ENCODE measurements at regions not wholly inside any gene's neighbourhood (a gene's known extent, or its start where the extent isn't known, plus 50 kb on each side); places are given as distances from the start of the nearest gene placed in this dataset.

- no peak for TF ChIP-seq ARID4B (CRISPR knock-in tag; IDR thresholded peaks at IDR 0.05; ENCODE audit: borderline replicate concordance)
- TF ChIP-seq ZNF317 (CRISPR knock-in tag; IDR thresholded peaks at IDR 0.05; ENCODE audit: borderline replicate concordance, low read depth): no peak
- TF ChIP-seq ATF2 (CRISPR knock-in tag; IDR thresholded peaks at IDR 0.05; ENCODE audit: borderline replicate concordance, low read depth): no peak
- no peak for TF ChIP-seq ZNF396 (CRISPR knock-in tag; IDR thresholded peaks at IDR 0.05; ENCODE audit: borderline replicate concordance)
- no peak for TF ChIP-seq ZNF232 (CRISPR knock-in tag; IDR thresholded peaks at IDR 0.05)
- TF ChIP-seq STAT6 (CRISPR knock-in tag; conservative IDR thresholded peaks at IDR 0.05; ENCODE audit: low read depth): no peak
- no peak for TF ChIP-seq ZNF423 (CRISPR knock-in tag; IDR thresholded peaks at IDR 0.05)
- TF ChIP-seq OVOL2 (CRISPR knock-in tag; IDR thresholded peaks at IDR 0.05; ENCODE audit: borderline replicate concordance): no peak
- TF ChIP-seq CBFB (CRISPR knock-in tag; IDR thresholded peaks at IDR 0.05; ENCODE audit: low read depth): no peak
- TF ChIP-seq JAZF1 (CRISPR knock-in tag; IDR thresholded peaks at IDR 0.05): no peak
- no peak for TF ChIP-seq E2F4 (CRISPR knock-in tag; IDR thresholded peaks at IDR 0.05; ENCODE audit: borderline replicate concordance, low read depth)
- no peak for TF ChIP-seq IRF2 (CRISPR knock-in tag; IDR thresholded peaks at IDR 0.05; ENCODE audit: borderline replicate concordance, low read depth)
- TF ChIP-seq FOXJ3 (CRISPR knock-in tag; IDR thresholded peaks at IDR 0.05; ENCODE audit: borderline replicate concordance): no peak
- TF ChIP-seq ATF3 (CRISPR knock-in tag; conservative IDR thresholded peaks at IDR 0.05): no peak
- TF ChIP-seq CREM (CRISPR knock-in tag; IDR thresholded peaks at IDR 0.05): no peak
- no peak for TF ChIP-seq GTF2I (CRISPR knock-in tag; conservative IDR thresholded peaks at IDR 0.05)
These were observed 141.4 kb downstream of the SCG2 start (continued) for GRCh38 chr2:223460774-223461211.

- ATAC-seq (no peak), DNase-seq (ENCODE audit: low spot score) (no peak)
- Mint-ChIP-seq H3K4me3 (no peak overlapping the region), H3K27ac (no peak overlapping the region), H3K36me3 (peaks cover 6% of the 10 kb centered on the region; the same call in 1 of the 2 replicates), H3K4me1 (no peaks in the 10 kb centered on the region), H3K27me3 (ENCODE audit: low read depth) (no peaks in the 10 kb centered on the region; the same call in 1 of the 2 replicates), H3K9me3 (peaks cover 15% of the 10 kb centered on the region)
- ChIA-PET CTCF (interaction anchor here (1.2 kb wide), 1 partner anchor 216 kb away, joined by 3 read pairs; no protein-coding TSS in a partner anchor), POLR2A (no interaction called here)
- TF ChIP-seq ATF2 (CRISPR knock-in tag; IDR thresholded peaks at IDR 0.05; ENCODE audit: borderline replicate concordance, low read depth) (no peak), FOXP4 (CRISPR knock-in tag; IDR thresholded peaks at IDR 0.05) (no peak), USF1 (CRISPR knock-in tag; IDR thresholded peaks at IDR 0.05) (no peak), ZNF425 (CRISPR knock-in tag; conservative IDR thresholded peaks at IDR 0.05) (no peak)
These were observed 138.1 kb downstream of the SCG2 start for GRCh38 chr2:223464071-223464470.
